ENCODE measurements at regions not wholly inside any gene's neighbourhood (a gene's known extent, or its start where the extent isn't known, plus 50 kb on each side); places are given as distances from the start of the nearest gene placed in this dataset.

- in situ Hi-C loops (cut with MboI; ENCODE audit: low sequenced_read_pairs) = no loop called here
Measured at GRCh38 chr1:43067233-43067745, 104.8 kb downstream of the EBNA1BP2 start.

- in situ Hi-C loops (cut with MboI; ENCODE audit: low sequenced_read_pairs) = no loop called here
Measured at GRCh38 chr1:43066578-43066977, 105.5 kb downstream of the EBNA1BP2 start.

GRCh38 chr1:43065616-43066399, 106.3 kb downstream of the EBNA1BP2 start:
- in situ Hi-C loops (cut with MboI; ENCODE audit: low sequenced_read_pairs) = no loop called here

GRCh38 chr1:43065191-43065590, 106.5 kb upstream of the SLC2A1 start:
- in situ Hi-C loops (cut with MboI; ENCODE audit: low sequenced_read_pairs) = no loop called here

- in situ Hi-C loops (cut with MboI; ENCODE audit: low sequenced_read_pairs) = no loop called here
Measured at GRCh38 chr1:43063394-43064219, 104.9 kb upstream of the SLC2A1 start.

GRCh38 chr1:43062527-43063095, 103.9 kb upstream of the SLC2A1 start:
- in situ Hi-C loops (cut with MboI; ENCODE audit: low sequenced_read_pairs) = no loop called here

- in situ Hi-C loops (cut with MboI; ENCODE audit: low sequenced_read_pairs) = no loop called here
Measured at GRCh38 chr1:43061757-43062156, 103.1 kb upstream of the SLC2A1 start.

GRCh38 chr1:43059640-43060574, 101.2 kb upstream of the SLC2A1 start:
- in situ Hi-C loops (cut with MboI; ENCODE audit: low sequenced_read_pairs) = no loop called here

GRCh38 chr1:43058545-43059360, 100.1 kb upstream of the SLC2A1 start:
- in situ Hi-C loops (cut with MboI; ENCODE audit: low sequenced_read_pairs) = no loop called here

- in situ Hi-C loops (cut with MboI; ENCODE audit: low sequenced_read_pairs) = no loop called here
Measured at GRCh38 chr1:43058056-43058455, 99.4 kb upstream of the SLC2A1 start.

GRCh38 chr1:43057567-43057966, 98.9 kb upstream of the SLC2A1 start:
- in situ Hi-C loops (cut with MboI; ENCODE audit: low sequenced_read_pairs) = no loop called here

- in situ Hi-C loops (cut with MboI; ENCODE audit: low sequenced_read_pairs) = no loop called here
Measured at GRCh38 chr1:43056981-43057391, 98.3 kb upstream of the SLC2A1 start.

GRCh38 chr1:43056460-43056859, 97.8 kb upstream of the SLC2A1 start:
- in situ Hi-C loops (cut with MboI; ENCODE audit: low sequenced_read_pairs) = no loop called here

- in situ Hi-C loops (cut with MboI; ENCODE audit: low sequenced_read_pairs) = no loop called here
Measured at GRCh38 chr1:43054961-43055360, 96.3 kb upstream of the SLC2A1 start.

- in situ Hi-C loops (cut with MboI; ENCODE audit: low sequenced_read_pairs) = no loop called here
Measured at GRCh38 chr1:43052786-43053439, 94.2 kb upstream of the SLC2A1 start.

GRCh38 chr1:43052322-43052721, 93.7 kb upstream of the SLC2A1 start:
- in situ Hi-C loops (cut with MboI; ENCODE audit: low sequenced_read_pairs) = no loop called here

- in situ Hi-C loops (cut with MboI; ENCODE audit: low sequenced_read_pairs) = no loop called here
Measured at GRCh38 chr1:43049481-43049880, 90.8 kb upstream of the SLC2A1 start.

- in situ Hi-C loops (cut with MboI; ENCODE audit: low sequenced_read_pairs) = no loop called here
Measured at GRCh38 chr1:43048601-43049011, 89.9 kb upstream of the SLC2A1 start.

GRCh38 chr1:43047135-43047534, 88.5 kb upstream of the SLC2A1 start:
- in situ Hi-C loops (cut with MboI; ENCODE audit: low sequenced_read_pairs) = no loop called here

Measured in HL-60/S4 (cell line).